GM12874 (cell line): ENCODE measurements at regions not wholly inside any gene's neighbourhood (a gene's known extent, or its start where the extent isn't known, plus 50 kb on each side); places are given as distances from the start of the nearest gene placed in this dataset.

Source experiments
- CTCF ChIP-seq: IDR thresholded peaks from 2 replicates; pipeline ENCODE4 v1.5.1; 2011; ENCODE audit warnings: low read depth, mild to moderate bottlenecking, control low read depth, low read length, moderate library complexity; ENCODE audit not compliant: insufficient read depth

GRCh38 chr15:98295101-98295759 lies 334.7 kb downstream of the ARRDC4 start:
- 0 out of 2 replicates have a peak, but pooled peaks have one; percentile 3 for TF ChIP-seq CTCF

DNA sequence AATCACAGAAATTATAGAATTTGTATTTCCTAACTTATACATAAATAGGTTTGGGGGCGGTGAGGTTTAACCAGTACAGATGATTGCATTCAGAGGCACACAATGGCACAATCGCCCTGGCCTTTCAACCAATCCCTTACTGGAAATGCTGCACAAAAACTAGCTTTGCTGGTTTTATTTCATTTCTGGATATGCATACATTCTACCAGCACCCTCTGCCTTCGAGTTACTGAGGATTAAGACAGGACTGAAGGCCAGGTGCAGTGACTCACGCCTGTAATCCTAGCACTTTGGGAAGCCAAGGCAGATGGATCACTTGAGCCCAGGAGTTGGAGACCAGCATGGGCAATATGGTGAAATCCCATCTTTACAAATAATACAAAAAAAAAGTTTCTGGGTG lies 336.1 kb downstream of the ARRDC4 start:
- TF ChIP-seq CTCF = no peak

- no peak for TF ChIP-seq CTCF
These were observed 343.9 kb downstream of the ARRDC4 start for GRCh38 chr15:98304371-98304770.

DNA sequence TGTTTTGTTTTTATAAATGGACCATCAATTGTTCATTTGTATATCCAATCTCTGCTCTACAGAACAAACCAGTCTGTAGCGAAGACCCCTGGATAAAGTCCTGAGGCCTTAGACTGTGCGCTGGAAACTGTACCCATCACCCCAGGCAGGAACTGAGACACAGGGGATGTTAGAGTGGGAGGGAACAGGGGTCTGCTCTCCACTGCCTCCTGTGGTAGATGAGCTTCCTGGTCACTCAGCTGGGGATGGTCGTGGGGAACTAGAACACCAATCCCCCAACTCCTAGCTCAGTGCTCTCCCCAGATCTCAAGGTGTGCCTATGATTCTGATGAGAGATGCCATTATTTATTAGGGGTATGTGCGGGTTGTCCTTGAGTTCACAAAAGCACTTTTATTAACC lies 340.2 kb upstream of the IGF1R start:
- TF ChIP-seq CTCF = no peak

- TF ChIP-seq CTCF = peak; percentile 72; the same call in 1 of the 2 replicates
These were observed 336.7 kb upstream of the IGF1R start for GRCh38 chr15:98311566-98312188.

DNA sequence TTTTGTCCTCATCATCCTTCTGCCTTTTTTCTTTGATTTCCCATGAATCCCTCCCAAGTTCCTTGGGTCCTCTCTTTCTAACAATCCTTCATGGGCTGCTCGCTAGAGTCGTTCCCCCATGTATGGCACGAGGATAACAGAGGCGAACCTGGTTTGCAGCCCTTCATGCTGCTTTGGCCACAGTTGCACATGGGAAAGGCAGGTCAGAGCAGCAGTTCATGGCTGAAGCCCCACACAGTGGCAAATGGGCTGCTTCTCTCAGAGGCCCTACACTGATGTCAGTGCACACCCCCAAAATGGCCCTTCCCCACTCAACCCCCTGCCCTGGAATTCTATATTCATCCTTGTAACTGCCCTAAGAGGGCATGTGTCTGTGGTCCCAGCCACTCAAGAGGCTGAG lies 335.4 kb upstream of the IGF1R start:
- TF ChIP-seq CTCF = no peak

DNA sequence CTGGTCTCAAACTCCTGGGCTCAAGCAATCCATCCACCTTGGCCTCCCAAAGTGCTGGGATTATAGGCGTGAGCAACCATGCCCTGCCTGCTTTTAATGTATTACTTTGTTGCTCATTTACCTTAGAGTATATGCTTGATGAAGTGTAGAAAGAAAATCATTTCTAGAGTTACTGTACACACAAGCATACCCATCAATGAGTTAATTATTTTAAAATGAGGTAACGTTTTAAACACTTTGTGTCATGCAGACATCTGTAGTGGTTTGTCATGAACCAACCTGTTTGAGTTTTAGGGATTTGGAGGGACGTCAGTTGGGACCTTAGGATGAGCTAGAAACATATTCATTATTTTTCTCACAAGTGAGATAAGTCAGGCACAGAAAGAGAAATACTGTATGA lies 332.4 kb upstream of the IGF1R start:
- no peak for TF ChIP-seq CTCF
